Tibial artery (tissue), 4 donors: ENCODE measurements at regions not wholly inside any gene's neighbourhood (a gene's known extent, or its start where the extent isn't known, plus 50 kb on each side); places are given as distances from the start of the nearest gene placed in this dataset.
"Not testable (repeated sequence)": the region's sequence is repeated elsewhere in the genome, so short reads cannot be mapped to it uniquely, and the experiment has no call there.

Experiments
- DNase-seq, 2 donors: peaks; one replicate each; pipeline ENCODE4 v3.0.0-alpha.2; 2019
- H3K27ac ChIP-seq, 2 donors: fragments of 200-600 bp; sonication (generic) in 1 of 2; 1 replicate in 1 of 2; 2 replicates in 1 of 2; pipeline ENCODE4 v1.5.1; 2018 to 2019; ENCODE audit warnings: mild to moderate bottlenecking in 1 of 2
- H3K27me3 ChIP-seq, 2 donors: fragments of 200-600 bp; sonication (generic) in 1 of 2; one replicate each; pipeline versions ENCODE4 v1.5.1 to v1.6.0; 2016 to 2019
- H3K36me3 ChIP-seq, 3 donors: fragments of 200-600 bp; sonication (generic) in 2 of 3; one replicate each; pipeline ENCODE4 v1.5.1; 2016 to 2019; ENCODE audit warnings: mild to moderate bottlenecking in 2 of 3
- H3K4me1 ChIP-seq, 4 donors: fragments of 200-600 bp; sonication (generic) in 2 of 4; 1 replicate in 3 of 4; 2 replicates in 1 of 4; pipeline ENCODE4 v1.5.1; 2016 to 2019
- H3K4me3 ChIP-seq, 2 donors: fragments of 200-600 bp; sonication (generic) in 1 of 2; 1 replicate in 1 of 2; 2 replicates in 1 of 2; pipeline ENCODE4 v1.5.1; 2018 to 2019; ENCODE audit warnings: mild to moderate bottlenecking in 2 of 2
- H3K9me3 ChIP-seq, 3 donors: fragments of 200-600 bp; sonication (generic) in 1 of 3; one replicate each; pipeline ENCODE4 v1.5.1; 2016 to 2019
- intact Hi-C: fragments of 100-400 bp; cut with DNase I; formaldehyde crosslinking; loops from one replicate; pipeline ENCODE4 v1.15.0; 2023; ENCODE audit warnings: low total_unique reads
- TF ChIP-seq, protein P1 (sequence below), 2 experiments: fragments of 200-600 bp in 1 of 2; fragments of 450-650 bp in 1 of 2; IDR thresholded peaks; one replicate each; pipeline ENCODE4 v1.5.1; 2017 to 2019; ENCODE audit warnings: antibody characterized with exemption in 2 of 2, mild to moderate bottlenecking in 1 of 2, moderate library complexity in 1 of 2

DNA sequence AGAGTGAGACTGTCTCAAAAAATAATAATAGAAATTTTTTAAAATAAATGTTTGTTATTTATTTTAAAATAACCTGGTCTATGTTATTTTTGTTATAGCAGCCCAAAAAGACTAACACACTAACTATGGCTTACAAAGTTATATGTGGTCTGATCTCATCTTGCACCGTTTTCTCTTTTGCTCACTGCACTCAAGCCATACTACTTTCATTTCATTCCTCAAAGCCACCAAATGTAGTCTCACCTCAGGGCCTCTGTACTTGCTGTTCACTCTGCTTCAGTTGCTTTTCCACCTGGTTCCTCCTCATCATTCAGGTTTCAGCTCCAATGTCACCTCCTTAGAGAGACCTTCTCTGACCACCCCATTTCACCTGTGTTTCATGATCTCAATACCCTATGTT lies 55.2 kb upstream of the MDM1 start:
- TF ChIP-seq, protein P1, sequence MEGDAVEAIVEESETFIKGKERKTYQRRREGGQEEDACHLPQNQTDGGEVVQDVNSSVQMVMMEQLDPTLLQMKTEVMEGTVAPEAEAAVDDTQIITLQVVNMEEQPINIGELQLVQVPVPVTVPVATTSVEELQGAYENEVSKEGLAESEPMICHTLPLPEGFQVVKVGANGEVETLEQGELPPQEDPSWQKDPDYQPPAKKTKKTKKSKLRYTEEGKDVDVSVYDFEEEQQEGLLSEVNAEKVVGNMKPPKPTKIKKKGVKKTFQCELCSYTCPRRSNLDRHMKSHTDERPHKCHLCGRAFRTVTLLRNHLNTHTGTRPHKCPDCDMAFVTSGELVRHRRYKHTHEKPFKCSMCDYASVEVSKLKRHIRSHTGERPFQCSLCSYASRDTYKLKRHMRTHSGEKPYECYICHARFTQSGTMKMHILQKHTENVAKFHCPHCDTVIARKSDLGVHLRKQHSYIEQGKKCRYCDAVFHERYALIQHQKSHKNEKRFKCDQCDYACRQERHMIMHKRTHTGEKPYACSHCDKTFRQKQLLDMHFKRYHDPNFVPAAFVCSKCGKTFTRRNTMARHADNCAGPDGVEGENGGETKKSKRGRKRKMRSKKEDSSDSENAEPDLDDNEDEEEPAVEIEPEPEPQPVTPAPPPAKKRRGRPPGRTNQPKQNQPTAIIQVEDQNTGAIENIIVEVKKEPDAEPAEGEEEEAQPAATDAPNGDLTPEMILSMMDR (IDR thresholded peaks at IDR 0.05) = no peak
- DNase-seq = no peak
- H3K36me3 ChIP-seq = no peaks in the 10 kb centered on the region

DNA sequence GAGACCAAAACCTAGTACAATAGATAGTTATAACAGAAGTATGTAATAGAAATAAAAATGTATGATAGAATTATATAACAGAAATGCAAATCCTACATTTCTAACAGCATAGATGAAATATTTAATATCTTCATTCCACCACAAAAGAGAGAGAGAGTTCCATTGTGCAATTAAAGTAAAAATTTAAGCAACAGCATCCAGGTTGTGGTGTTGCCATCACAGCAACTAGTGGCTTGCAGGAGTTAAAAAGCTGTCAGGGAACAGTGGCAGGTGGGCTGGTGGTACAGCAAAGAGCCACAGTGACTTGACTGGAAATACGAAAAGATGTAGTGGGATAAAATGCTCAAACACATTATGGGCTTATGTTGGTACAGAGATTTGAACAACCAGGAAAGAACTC lies 57.1 kb upstream of the MDM1 start:
- DNase-seq = no peak
- Histone ChIP-seq H3K27ac (no peak overlapping the region), H3K4me3 (no peak overlapping the region), H3K36me3 (no peaks in the 10 kb centered on the region), H3K9me3 (peaks cover 0 to 8% (median 4%) of the 10 kb centered on the region in 3 donors), H3K4me1 (no peaks in the 10 kb centered on the region), H3K27me3 (no peaks in the 10 kb centered on the region)
- TF ChIP-seq, protein P1 (IDR thresholded peaks at IDR 0.05) = no peak
- intact Hi-C loops = no loop called here

More for the DNA sequence above, 55.2 kb upstream of the MDM1 start:
- H3K4me3 ChIP-seq = no peak overlapping the region
- H3K27me3 ChIP-seq = no peaks in the 10 kb centered on the region
- H3K27ac ChIP-seq = no peak overlapping the region
- intact Hi-C loops = no loop called here
- no peaks in the 10 kb centered on the region for H3K4me1 ChIP-seq
- H3K9me3 ChIP-seq = peaks cover 0 to 8% (median 4%) of the 10 kb centered on the region in 3 donors

DNA sequence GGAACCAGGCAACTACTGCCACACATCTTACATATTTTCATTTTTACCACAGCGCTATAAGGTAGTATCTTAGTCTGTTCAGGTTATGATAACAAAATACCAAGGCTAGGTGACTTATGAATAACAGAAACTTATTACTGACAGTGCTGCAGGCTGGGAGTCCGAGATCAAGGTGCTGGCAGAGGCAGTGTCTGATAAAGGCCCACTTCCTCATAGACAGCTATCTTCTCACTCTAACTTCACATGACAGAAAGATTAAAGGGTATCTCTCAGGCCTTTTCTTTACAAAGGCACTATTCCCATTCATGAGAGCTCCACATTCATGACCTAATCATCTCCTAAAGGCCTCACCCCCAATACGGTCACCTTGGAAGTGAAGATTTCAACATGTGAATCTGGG lies 59.8 kb upstream of the MDM1 start:
- intact Hi-C loops = no loop called here
- Histone ChIP-seq H3K9me3 (peaks cover 0 to 8% (median 4%) of the 10 kb centered on the region in 3 donors), H3K4me1 (no peaks in the 10 kb centered on the region), H3K4me3 (no peak overlapping the region), H3K27me3 (no peaks in the 10 kb centered on the region), H3K36me3 (no peaks in the 10 kb centered on the region), H3K27ac (no peak overlapping the region)
- TF ChIP-seq, protein P1 (IDR thresholded peaks at IDR 0.05) = no peak
- DNase-seq = no peak

DNA sequence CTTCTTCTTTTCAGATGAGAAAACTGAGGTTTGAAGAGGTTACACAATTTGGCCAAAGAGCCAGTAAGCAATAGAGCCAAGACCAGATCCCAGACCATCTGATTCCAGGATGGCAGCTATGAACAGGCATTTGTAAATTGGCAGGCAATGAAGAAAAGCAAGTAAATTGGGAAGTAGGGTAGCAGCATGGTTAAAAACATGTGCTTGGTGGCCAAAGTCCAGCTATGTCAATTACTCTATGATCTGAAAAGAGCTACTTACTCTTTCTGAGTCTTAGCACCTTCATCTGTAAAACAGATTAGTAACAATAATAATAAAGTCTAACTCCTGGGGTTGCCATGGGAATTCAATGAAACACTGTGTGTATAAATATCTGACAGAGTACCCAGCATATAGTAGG lies 60.2 kb upstream of the MDM1 start:
- Histone ChIP-seq H3K27me3 (no peaks in the 10 kb centered on the region), H3K36me3 (no peaks in the 10 kb centered on the region), H3K4me3 (no peak overlapping the region), H3K4me1 (no peaks in the 10 kb centered on the region), H3K27ac (no peak overlapping the region), H3K9me3 (peaks cover 0 to 8% (median 4%) of the 10 kb centered on the region in 3 donors)
- no peak for DNase-seq
- TF ChIP-seq, protein P1 (IDR thresholded peaks at IDR 0.05) = no peak
- intact Hi-C loops = no loop called here

DNA sequence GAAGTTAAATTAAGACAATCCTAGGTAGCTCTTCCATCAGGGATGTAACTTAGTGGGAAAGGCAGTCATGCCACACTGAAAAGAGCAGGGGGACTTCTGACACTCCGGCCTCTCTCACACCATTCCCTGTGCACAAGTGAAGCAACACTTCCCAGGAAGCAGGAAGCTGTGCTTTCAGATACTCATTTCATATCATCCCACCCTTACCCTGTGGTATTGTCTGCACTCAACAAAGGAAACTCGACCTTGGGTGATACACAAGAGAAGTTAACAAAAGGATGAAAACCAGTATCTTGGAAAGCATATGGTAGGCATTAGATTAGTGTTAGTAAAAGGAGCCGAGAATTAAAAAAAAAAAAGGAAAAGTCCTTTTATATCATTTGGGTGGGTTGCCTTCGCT lies 61.3 kb upstream of the MDM1 start:
- Histone ChIP-seq H3K27ac (no peak overlapping the region), H3K4me3 (no peak overlapping the region), H3K27me3 (no peaks in the 10 kb centered on the region), H3K36me3 (no peaks in the 10 kb centered on the region), H3K9me3 (peaks cover 0 to 8% (median 4%) of the 10 kb centered on the region in 3 donors), H3K4me1 (no peaks in the 10 kb centered on the region)
- TF ChIP-seq, protein P1 (IDR thresholded peaks at IDR 0.05) = no peak
- no peak for DNase-seq
- intact Hi-C loops = no loop called here

DNA sequence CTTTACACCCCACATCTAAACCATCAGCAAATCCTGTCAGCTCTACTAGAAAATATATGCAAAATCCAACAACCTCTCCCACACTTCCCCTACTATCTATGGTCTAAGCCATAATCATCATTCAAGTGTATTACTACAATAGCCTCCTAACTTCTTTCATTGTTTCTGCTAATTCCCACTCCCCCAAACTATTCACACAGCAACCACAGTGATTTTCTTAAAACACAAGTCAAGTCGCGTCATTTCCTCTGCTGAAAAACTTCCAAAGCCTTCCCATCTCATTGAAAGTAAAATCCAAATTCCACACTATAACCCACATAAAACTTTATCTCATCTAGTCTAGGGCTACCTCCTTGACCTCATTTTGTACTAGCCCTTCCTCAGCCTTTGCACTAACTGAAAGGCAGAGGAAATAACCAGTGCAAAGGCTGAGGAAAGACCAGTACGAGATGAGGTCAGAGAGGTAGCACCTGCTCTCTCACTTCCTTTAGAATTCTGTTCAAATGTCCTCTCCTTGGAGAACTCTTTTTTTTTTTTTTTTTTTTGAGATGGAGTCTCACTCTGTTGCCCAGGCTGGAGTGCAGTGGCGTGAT lies 65.5 kb upstream of the MDM1 start:
- Histone ChIP-seq H3K27me3 (no peaks in the 10 kb centered on the region), H3K27ac (no peak overlapping the region), H3K4me3 (no peak overlapping the region), H3K4me1 (no peaks in the 10 kb centered on the region), H3K36me3 (no peaks in the 10 kb centered on the region), H3K9me3 (no peaks in the 10 kb centered on the region)
- no peak for DNase-seq
- TF ChIP-seq, protein P1 (IDR thresholded peaks at IDR 0.05) = no peak
- intact Hi-C loops = no loop called here

DNA sequence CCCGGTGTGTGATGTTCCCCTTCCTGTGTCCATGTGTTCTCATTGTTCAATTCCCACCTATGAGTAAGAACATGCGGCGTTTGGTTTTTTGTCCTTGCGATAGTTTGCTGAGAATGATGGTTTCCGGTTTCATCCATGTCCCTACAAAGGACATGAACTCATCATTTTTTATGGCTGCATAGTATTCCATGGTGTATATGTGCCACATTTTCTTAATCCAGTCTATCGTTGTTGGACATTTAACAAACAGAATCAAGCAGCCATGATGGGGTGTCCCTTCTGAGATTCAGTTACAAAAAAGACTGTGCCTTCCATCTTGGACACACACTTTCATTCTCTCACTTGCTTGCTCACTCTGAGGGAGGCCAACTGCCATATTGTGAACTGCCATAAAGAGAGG lies 66.5 kb upstream of the MDM1 start:
- H3K36me3 ChIP-seq, H3K27ac ChIP-seq, H3K4me1 ChIP-seq, intact Hi-C loops, H3K4me3 ChIP-seq, DNase-seq, H3K27me3 ChIP-seq, H3K9me3 ChIP-seq: not testable (repeated sequence)
